GM12875 (cell line): ENCODE measurements at regions not wholly inside any gene's neighbourhood (a gene's known extent, or its start where the extent isn't known, plus 50 kb on each side); places are given as distances from the start of the nearest gene placed in this dataset.
A peak's percentile ranks its signal among the peaks of the same experiment; 100 is the strongest.

ENCODE experiments used
- H3K4me3 ChIP-seq: one replicate; pipeline ENCODE4 v1.5.1; 2011; ENCODE audit warnings: low read depth, low read length, control low read depth
- TF ChIP-seq, protein P1 (sequence below): IDR thresholded peaks from 2 replicates; pipeline ENCODE4 v1.5.1; 2011; ENCODE audit warnings: low read depth, mild to moderate bottlenecking, control low read depth, inconsistent platforms, low read length, moderate library complexity, borderline replicate concordance; ENCODE audit not compliant: insufficient read depth

DNA sequence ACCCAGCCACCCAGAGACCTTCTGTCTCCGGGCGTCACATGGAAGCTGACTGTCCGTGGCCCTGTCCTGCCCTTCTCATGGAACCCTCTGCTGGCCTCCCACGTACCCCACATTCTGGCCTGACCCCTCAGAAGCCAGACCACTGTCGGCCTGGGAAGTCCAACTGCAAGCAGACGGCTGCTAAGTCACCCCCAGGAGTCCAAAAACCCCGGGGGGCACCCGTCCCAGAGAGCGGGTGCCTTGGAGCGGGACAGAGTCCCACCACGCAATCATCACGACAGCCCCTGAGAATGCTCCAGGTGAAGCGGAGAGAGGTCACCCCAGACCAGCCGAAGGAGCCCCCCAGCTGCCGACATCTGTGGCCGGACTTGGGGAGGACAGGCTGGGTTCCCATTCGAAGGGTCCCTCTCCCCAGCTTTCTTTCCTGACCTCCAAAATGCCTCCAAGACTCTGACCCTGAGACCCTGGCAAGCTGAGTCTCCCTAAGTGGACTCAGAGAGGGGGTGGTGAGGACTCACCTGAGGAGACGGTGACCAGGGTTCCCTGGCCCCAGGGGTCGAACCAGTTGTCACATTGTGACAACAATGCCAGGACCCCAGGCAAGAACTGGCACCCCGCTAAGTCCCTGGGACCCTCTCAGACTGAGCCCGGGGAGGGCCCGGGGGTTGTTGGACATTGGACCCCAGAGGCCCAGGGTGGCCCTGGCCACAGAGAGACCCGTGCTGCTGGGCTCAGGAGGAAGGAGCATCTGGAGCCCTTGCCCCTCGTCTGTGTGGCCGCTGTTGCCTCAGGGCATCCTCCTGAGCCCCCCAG lies 337.1 kb downstream of the TMEM121 start:
- H3K4me3 ChIP-seq, result peak overlapping the region; percentile 85
- TF ChIP-seq, protein P1, sequence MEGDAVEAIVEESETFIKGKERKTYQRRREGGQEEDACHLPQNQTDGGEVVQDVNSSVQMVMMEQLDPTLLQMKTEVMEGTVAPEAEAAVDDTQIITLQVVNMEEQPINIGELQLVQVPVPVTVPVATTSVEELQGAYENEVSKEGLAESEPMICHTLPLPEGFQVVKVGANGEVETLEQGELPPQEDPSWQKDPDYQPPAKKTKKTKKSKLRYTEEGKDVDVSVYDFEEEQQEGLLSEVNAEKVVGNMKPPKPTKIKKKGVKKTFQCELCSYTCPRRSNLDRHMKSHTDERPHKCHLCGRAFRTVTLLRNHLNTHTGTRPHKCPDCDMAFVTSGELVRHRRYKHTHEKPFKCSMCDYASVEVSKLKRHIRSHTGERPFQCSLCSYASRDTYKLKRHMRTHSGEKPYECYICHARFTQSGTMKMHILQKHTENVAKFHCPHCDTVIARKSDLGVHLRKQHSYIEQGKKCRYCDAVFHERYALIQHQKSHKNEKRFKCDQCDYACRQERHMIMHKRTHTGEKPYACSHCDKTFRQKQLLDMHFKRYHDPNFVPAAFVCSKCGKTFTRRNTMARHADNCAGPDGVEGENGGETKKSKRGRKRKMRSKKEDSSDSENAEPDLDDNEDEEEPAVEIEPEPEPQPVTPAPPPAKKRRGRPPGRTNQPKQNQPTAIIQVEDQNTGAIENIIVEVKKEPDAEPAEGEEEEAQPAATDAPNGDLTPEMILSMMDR, result no peak

DNA sequence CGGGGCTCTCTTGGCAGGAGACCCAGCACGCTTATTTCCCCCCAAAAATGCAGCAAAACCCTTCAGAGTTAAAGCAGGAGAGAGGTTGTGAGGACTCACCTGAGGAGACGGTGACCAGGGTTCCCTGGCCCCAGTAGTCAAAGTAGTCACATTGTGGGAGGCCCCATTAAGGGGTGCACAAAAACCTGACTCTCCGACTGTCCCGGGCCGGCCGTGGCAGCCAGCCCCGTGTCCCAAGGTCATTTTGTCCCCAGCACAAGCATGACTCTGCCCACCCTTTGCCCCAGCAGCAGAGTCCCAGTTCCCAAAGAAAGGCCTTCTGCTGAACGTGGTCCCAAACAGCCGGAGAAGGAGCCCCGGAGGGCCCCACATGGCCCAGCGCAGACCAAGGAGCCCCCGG lies 337.7 kb downstream of the TMEM121 start:
- H3K4me3 ChIP-seq, result peak overlapping the region; percentile 85
- TF ChIP-seq, protein P1, result no peak

DNA sequence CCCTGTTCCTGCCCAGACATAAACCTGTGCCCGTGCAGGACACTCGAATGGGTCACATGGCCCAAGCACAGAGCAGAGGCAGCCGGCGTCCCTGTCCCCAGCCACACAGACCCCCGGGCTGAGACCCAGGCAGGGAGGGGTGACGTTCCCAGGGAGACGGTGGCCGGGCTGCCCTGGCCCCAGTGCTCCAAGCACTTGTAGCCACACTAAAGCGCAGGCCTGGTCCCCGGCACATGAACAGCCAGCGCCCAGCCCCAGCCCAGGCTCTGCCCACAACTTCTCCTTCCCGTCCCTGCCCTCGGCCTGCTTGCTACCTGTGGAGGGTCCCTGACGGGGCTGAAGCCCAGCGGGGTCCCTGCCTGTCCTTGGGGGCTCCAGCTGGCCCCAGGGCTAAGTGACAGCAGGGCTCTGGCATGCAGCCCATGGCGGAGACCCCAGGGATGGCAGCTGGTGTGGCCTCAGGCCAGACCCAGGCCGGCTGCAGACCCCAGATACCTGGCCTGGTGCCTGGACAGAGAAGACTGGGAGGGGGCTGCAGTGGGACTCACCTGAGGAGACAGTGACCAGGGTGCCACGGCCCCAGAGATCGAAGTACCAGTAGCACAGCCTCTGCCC lies 338.4 kb downstream of the TMEM121 start:
- no peak overlapping the region for H3K4me3 ChIP-seq
- TF ChIP-seq, protein P1, result no peak

DNA sequence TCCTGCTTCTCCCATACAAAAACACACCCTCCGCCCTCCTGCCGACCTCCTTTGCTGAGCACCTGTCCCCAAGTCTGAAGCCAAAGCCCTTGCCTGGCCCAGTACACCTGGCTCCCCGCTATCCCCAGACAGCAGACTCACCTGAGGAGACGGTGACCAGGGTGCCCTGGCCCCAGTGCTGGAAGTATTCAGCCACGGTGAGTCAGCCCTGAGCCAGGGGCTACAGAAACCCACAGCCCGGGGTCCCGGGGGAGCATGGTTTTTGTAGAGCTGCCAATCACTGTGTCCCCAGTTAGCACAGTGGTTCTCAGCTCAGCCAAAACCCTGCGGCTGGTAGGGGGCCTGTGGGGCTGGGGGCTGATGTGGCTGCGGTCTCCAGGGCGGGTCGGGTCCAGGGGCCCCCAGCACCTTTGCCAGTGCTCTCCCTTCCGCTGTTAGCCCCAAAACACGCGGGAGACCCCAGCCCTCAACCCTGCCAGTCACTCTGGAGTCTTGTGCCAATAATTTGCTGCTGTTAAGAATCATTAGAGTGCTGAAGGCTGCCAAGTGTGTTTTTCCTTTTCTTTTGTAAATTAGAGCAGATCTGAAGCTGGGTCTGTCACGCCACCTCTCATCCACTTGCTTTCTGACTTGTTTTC lies 339.0 kb downstream of the TMEM121 start:
- no peak overlapping the region for H3K4me3 ChIP-seq
- TF ChIP-seq, protein P1, result no peak

DNA sequence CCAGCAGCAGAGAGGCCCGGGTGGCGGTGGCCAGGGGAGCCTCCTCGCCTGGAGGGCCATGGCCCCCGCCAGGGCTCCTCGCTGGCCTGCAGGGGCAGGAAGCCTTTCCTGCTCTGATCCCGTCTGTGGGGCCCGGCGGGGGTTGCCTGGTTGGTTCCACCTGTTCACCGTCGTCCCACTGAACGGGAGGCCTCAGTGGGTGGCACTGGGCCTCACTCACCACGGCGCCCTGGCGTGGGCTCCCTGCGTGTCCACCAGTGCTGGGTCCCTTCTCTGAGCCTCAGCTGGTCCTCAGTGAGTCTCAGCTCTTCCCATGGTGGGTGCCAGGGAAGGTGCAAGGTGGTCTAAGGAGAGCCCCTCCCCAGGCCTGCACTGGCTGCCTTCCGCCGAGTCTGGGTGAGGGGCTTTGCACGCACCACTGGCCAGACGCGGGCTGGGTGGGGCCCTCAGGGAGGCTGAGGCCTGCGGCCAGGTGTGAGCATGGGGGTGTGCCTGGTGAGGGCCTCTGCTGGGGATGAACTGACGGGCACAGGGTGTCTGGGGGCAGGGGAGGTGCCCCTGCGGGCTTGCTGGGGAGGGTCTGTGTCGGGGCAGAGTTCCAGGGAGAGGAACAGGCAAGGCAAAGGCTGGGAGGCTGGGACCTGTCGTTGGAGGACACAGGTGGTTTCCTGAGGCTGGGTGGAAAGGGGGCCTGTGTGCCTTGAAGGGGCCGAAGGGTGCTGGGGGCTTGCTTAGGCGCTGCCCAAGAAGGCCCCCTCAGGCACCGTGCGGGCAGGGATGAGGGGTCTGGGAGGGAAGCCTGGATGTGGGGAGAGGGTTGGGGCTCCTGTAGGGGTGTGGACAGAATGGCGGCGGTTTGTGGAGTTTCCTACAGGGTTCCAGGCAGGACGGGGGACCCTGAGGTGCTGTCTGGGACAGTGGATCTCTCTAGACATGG lies 339.8 kb downstream of the TMEM121 start:
- no peak overlapping the region for H3K4me3 ChIP-seq
- TF ChIP-seq, protein P1, result no peak

DNA sequence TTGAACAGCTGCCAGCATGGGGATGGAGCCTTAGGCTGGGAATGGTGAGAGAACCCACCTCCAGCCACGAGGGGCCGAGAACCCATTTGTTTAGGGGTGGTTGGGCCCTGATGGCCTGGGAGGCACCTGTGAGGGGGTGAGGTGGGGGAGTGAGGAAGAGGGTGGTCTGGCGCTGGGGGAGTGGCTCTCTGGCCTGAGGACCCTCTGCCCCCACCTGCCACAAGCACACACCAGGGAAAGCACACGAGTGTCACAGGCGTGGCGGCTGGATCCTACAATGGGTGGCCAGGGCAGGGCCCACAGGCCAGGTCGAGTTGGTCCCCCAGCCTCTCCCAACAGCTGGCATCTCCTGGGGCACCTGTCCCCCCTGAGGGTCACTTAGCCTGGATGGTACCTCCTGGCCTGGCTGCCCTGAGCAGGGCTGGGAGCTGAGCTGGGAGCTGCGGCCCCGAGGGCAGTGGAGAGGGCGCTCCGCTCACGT lies 340.5 kb downstream of the TMEM121 start:
- TF ChIP-seq, protein P1, result no peak
- H3K4me3 ChIP-seq, result no peak overlapping the region
